HG03159 (cell line): ENCODE measurements at regions not wholly inside any gene's neighbourhood (a gene's known extent, or its start where the extent isn't known, plus 50 kb on each side); places are given as distances from the start of the nearest gene placed in this dataset.
"Not testable (repeated sequence)": the region's sequence is repeated elsewhere in the genome, so short reads cannot be mapped to it uniquely, and the experiment has no call there.

Source experiments
- ATAC-seq: cut with Tn5 transposase; IDR thresholded peaks from one replicate; pipeline ENCODE4 v1.9.1; 2021; ENCODE audit warnings: mild to moderate bottlenecking, moderate library complexity; ENCODE audit not compliant: unreplicated experiment

DNA sequence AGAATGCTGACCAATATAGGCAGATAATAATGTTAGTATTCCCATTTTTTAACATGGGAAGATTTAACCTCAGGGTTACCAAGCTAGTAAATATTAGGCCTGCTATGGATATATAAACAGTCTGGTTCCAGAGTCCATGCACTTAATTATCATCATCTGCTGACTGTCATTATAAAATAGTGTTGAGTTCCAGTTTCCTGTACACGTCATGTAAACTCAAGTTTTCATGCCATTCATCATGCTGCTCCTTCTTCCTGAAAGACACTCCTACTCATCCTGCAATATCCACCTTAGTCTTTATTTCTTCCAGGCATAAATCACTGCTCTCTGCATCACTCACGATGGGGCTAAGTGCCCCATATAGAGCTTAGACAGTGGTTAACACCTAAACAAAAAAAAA, 420.8 kb upstream of the SPHKAP start:
- ATAC-seq = no peak

- no peak for ATAC-seq
Measured at GRCh38 chr2:228600265-228600664, 418.8 kb upstream of the SPHKAP start.

DNA sequence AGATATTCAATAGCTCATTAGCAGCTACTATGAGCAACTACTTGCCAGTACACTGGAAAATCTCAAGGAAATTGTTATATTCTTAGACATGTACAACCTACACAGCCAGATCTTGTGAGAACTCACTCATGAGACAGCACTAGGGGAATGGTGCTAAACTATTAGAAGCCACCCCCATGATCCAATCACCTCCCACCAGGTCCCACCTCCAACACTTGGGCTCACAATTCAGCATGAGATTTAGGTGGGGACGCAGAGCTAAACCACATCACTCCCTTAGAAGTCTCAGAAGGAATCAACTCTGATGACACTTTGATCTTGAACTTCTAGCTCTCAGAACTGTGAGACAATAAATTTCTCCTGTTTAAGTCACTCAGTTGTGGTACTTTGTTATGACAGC, 418.3 kb upstream of the SPHKAP start:
- ATAC-seq = no peak

DNA sequence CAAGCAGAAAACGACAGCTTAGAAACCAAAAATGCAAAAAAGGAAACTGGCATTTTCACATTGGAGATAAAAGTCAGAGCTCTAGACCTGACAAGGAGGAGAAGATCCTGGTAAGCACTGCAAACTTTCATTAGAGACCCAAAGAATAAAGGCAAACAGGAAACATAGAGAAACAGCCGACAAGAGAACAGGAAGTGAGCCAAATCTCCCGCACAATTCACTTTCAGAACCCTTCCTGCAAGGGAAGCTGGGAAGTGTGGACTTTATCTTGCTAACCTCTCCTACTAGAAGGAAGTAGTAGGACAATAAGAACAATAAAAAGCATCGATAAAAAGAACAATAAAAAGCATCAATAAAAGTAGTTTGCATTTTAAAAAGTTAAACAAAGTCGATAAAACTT, 417.8 kb upstream of the SPHKAP start:
- no peak for ATAC-seq

DNA sequence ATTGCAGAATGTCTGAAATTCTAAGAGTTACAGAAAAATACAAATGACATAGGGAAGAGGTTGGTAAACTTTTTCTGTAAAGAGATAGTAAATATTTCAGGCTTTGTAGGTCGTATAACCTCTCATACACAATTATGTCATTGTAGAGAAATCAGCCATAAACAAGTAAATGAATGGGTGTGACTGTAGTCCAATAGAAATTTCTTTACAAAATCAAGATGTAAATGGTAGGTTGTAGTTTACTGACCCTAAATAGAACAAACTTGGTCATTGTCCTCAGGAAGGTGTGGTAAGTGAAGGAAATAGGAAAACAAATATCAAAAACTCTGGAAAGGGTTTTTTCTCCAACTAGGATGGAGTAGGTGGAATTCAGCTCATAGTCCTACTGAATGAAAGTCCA, 415.5 kb upstream of the SPHKAP start:
- no peak for ATAC-seq

DNA sequence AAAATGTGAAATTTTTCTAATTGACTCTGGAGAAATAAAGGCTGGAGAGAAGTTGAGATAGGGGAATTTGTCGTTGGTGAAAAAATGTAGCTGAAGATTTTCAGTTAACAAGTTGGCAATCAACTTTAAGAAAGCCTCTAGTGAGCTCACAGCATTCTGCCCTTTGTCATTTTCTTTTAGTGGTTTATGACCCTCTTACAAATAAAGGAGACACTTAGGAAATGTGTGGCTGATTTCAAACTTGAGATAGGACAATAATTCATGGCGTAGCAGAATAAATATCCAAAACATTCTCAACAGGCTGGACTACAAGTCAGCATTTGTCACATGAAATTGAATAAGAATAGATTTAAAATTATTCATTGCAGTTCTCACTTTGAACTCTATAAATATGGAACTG, 412.5 kb upstream of the SPHKAP start:
- ATAC-seq = no peak

DNA sequence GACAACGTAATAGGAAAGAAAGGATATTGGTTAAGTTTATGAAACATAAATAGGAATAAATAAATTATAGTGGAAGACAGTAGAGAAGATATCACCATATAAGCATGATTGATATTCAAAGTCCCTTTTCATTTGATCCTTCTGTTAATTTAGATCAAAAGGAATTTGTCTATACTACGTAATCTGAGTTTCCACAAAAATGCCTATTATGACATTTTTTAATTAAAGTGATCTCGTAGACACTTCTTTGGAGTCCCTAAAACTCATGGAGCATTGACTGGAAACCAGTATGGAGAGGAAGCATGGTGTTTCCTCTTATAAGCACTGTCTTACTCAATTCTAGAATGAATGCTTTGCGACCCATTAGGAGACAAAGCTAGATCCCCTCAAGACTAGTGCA, 411.4 kb upstream of the SPHKAP start:
- ATAC-seq = no peak

DNA sequence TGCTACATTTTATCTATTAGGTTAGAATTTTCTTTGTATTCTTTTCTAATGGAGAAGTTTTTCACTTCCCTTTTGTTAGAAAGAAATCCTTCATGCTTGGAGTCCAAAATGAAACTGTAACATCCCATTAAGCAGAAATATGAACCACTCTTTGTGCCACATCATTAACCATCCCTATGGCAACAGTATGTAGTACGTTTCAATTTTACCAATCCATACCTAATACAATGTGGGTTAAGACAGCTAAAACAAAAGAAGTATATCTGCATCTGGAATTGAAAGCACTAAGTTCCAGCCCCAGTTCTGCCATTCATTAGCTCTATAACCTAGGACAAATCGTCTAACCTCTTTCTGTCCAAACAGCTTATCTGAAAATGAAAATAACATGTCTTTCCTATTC, 409.2 kb upstream of the SPHKAP start:
- ATAC-seq = peak; percentile 97

DNA sequence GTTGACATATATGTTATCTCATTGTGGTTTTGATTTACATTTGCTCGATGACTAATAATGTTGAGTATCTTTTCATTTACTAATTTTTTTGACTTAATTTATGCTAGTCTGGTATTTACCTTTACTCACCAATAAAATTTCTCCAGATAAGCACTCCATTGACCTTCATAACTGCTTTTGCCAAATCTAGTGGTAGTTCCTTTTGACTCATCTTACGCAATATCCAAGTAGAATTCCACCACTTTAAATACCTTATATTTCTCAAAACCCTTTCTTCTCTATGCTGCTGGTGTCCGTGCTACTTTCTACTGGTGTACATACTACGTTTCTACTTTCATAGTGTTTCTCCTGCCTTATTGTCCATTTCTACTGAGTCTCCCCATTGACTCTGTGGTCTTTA, 407.6 kb upstream of the SPHKAP start:
- ATAC-seq = no peak

- ATAC-seq = no peak
Measured at GRCh38 chr2:228581731-228582130, 400.2 kb upstream of the SPHKAP start.

DNA sequence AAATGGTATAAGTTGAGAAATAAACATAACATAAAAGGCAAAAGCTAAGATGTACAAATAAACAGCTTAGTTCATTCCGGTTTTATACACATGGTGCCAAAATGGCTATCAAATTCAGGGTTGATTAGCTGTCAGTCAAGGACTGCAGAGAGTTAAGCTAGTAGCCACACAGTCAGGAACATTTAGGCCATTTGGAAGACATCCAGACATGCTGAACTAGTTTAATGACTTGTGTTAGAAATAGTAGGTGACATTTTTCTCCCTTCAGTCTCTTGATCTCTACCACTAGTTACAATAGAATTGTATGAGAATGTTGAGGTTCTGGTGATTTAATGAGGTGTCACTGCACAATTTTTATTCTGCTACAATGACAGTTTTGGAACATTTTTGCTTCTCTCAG, 394.4 kb upstream of the SPHKAP start:
- no peak for ATAC-seq

DNA sequence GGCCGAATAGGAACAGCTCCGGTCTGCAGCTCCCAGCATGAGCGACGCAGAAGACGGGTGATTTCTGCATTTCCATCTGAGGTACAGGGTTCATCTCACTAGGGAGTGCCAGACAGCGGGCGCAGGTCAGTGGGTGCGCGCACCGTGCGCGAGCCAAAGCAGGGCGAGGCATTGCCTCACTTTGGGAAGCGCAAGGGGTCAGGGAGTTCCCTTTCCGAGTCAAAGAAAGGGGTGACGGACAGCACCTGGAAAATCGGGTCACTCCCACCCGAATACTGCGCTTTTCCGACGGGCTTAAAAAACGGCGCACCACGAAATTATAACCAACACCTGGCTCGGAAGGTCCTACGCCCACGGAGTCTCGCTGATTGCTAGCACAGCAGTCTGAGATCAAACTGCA, 386.8 kb upstream of the SPHKAP start:
- not testable (repeated sequence) for ATAC-seq

DNA sequence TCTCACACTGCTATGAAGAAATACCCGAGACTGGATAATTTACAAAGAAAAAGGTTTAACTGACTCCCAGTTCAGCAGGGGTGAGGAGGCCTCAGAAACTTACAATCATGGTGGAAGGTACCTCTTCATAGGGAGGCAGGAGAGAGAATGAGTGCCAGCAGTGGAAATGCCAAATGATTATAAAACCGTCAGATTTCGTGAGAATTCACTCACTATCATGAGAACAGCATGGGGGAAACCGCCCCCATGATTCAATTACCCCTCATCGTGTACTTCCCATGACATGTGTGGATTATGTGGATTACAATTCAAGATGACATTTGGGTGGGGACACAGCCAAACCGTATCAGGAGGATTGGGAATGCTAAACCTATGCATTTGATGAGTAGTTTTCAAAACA, 380.3 kb upstream of the SPHKAP start:
- ATAC-seq = no peak

GRCh38 chr2:228559774-228560415, 378.4 kb upstream of the SPHKAP start:
- no peak for ATAC-seq

GRCh38 chr2:228556717-228557116, 375.2 kb upstream of the SPHKAP start:
- no peak for ATAC-seq

DNA sequence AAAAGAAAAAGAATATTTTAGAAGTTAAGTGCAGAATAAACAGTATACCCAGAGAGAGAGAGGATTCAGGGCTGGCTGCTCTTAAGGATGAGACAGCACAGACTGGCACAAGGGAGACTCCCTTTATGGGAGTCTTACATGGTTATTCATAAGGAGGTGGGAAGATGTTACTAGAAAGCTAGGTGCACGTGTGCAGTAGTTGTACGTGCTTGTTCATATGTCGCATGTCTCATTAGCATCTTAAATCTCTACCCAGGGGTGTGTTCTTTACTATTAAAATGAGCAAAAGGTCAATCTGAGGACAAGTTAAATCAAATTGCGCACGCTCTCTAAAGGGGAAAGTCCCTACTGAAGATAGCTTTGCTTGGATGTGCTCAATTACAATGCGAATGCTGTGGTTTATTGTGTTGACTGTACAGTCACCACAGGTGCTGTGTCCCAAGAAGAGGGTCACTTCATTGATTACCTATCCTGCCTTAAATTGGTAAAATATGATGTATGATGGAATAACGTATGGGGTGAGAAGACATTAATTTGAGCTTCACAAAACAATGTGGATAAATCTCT, 368.0 kb upstream of the SPHKAP start:
- ATAC-seq = no peak

DNA sequence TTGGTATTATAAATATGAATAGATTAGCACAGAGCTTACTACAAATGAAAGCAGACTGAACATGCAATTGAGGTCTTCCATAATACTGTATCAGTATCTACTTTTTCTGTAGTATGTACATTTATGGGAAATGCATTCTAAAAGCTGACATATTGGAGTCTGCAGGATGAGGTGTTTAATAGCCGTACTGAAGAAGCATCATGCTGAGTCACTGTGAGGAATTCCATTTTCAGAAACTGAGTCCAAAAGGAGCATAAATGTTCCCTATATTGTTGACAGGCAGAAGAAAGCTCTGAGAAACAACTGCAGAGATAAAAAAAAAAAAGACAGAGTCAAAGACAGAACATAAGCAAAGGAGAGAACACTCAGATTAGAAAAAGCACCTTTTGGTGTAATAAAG, 366.7 kb upstream of the SPHKAP start:
- ATAC-seq = no peak

DNA sequence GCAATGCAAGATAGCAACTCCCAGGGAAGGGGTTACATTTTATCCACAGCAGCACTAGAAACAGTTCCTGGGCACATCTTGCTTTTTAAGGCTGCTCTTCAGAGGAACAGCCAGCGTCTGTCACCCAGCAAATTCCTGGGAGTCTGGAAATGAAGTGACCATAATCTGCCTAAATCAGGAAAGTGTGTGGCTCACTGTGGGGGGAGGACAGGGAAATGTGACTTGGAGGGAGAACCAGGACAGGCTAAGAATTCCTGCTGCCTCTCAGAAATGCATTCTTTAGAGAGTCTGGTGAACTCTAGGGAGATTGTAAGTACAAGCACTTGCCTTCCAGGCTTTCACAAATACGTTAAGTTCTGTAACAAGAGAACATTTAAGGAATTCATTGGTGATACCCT, 364.3 kb upstream of the SPHKAP start:
- ATAC-seq = no peak

- ATAC-seq = no peak
Measured at GRCh38 chr2:228545041-228545747, 363.7 kb upstream of the SPHKAP start.

- ATAC-seq = no peak
Measured at GRCh38 chr2:228543117-228543516, 361.6 kb upstream of the SPHKAP start.

GRCh38 chr2:228542277-228542676, 360.8 kb upstream of the SPHKAP start:
- ATAC-seq = no peak

- no peak for ATAC-seq
Measured at GRCh38 chr2:228541789-228542188, 360.3 kb upstream of the SPHKAP start.

GRCh38 chr2:228540976-228541375, 359.5 kb upstream of the SPHKAP start:
- ATAC-seq = no peak
